ENCODE measurements at regions not wholly inside any gene's neighbourhood (a gene's known extent, or its start where the extent isn't known, plus 50 kb on each side); places are given as distances from the start of the nearest gene placed in this dataset.
A peak's percentile ranks its signal among the peaks of the same experiment; 100 is the strongest.

- H3K4me3 Mint-ChIP-seq, result no peak overlapping the region
- no peaks in the 10 kb centered on the region for H3K36me3 Mint-ChIP-seq
- peaks cover 14% of the 10 kb centered on the region for H3K27me3 Mint-ChIP-seq
- no peak for ATAC-seq
- DNase-seq, result peak; percentile 31
- H3K4me1 Mint-ChIP-seq, result peaks cover 4% of the 10 kb centered on the region
- no peak overlapping the region for H3K27ac Mint-ChIP-seq
- CTCF ChIA-PET, result interaction anchor here (1.1 kb wide), 1 partner anchor 47 kb away, joined by 3 read pairs; no protein-coding TSS in a partner anchor
- H3K9me3 Mint-ChIP-seq (ENCODE audit: low read depth), result no peaks in the 10 kb centered on the region
Measured at GRCh38 chr22:22800716-22801115, 86.9 kb upstream of the IGLL5 start.

GRCh38 chr22:22802339-22802970, 85.2 kb upstream of the IGLL5 start:
- no peaks in the 10 kb centered on the region for H3K9me3 Mint-ChIP-seq (ENCODE audit: low read depth)
- peaks cover 4% of the 10 kb centered on the region for H3K4me1 Mint-ChIP-seq
- CTCF ChIA-PET, result interaction anchor here (0.7 to 1.9 kb wide), 27 partner anchors 9 to 338 kb away, joined by 3 to 48 read pairs (median 4); no protein-coding TSS in a partner anchor

GRCh38 chr22:22803285-22803853, 84.2 kb upstream of the IGLL5 start:
- Mint-ChIP-seq H3K36me3 (no peaks in the 10 kb centered on the region), H3K27ac (no peak overlapping the region), H3K9me3 (ENCODE audit: low read depth) (no peaks in the 10 kb centered on the region), H3K4me1 (peaks cover 2% of the 10 kb centered on the region), H3K27me3 (peaks cover 10% of the 10 kb centered on the region), H3K4me3 (no peak overlapping the region)
- CTCF ChIA-PET, result interaction anchor here (0.8 to 17.8 kb wide), 11 partner anchors 14 to 154 kb away, joined by 3 to 355 read pairs (median 6); no protein-coding TSS in a partner anchor
- DNase-seq (peak; percentile 39), ATAC-seq (no peak)

More at GRCh38 chr22:22802339-22802970, 85.2 kb upstream of the IGLL5 start:
- Mint-ChIP-seq H3K36me3 (no peaks in the 10 kb centered on the region), H3K4me3 (no peak overlapping the region), H3K27me3 (peaks cover 11% of the 10 kb centered on the region), H3K27ac (no peak overlapping the region)
- ATAC-seq (peak; percentile 36), DNase-seq (peak; percentile 60)

GRCh38 chr22:22810018-22810427, 77.6 kb upstream of the IGLL5 start:
- DNase-seq (peak; percentile 84), ATAC-seq (peak; percentile 98)
- no peak overlapping the region for H3K4me3 Mint-ChIP-seq
- no peaks in the 10 kb centered on the region for H3K9me3 Mint-ChIP-seq (ENCODE audit: low read depth)
- peaks cover 3% of the 10 kb centered on the region for H3K4me1 Mint-ChIP-seq
- H3K36me3 Mint-ChIP-seq, result no peaks in the 10 kb centered on the region
- H3K27ac Mint-ChIP-seq, result no peak overlapping the region
- CTCF ChIA-PET, result interaction anchor here (0.7 to 20.9 kb wide), 33 partner anchors 8 to 150 kb away, joined by 3 to 392 read pairs (median 5); no protein-coding TSS in a partner anchor
- peaks cover 17% of the 10 kb centered on the region for H3K27me3 Mint-ChIP-seq

GRCh38 chr22:22810471-22810870, 77.1 kb upstream of the IGLL5 start:
- DNase-seq, result peak; percentile 35
- H3K27me3 Mint-ChIP-seq, result peaks cover 17% of the 10 kb centered on the region
- H3K36me3 Mint-ChIP-seq, result no peaks in the 10 kb centered on the region
- no peak overlapping the region for H3K27ac Mint-ChIP-seq
- ATAC-seq, result peak; percentile 8
- CTCF ChIA-PET, result interaction anchor here (0.7 to 20.9 kb wide), 33 partner anchors 8 to 150 kb away, joined by 3 to 392 read pairs (median 5); no protein-coding TSS in a partner anchor
- H3K4me3 Mint-ChIP-seq, result no peak overlapping the region
- H3K4me1 Mint-ChIP-seq, result peaks cover 8% of the 10 kb centered on the region
- H3K9me3 Mint-ChIP-seq (ENCODE audit: low read depth), result no peaks in the 10 kb centered on the region

- H3K4me3 Mint-ChIP-seq, result no peak overlapping the region
- H3K4me1 Mint-ChIP-seq, result peaks cover 16% of the 10 kb centered on the region
- CTCF ChIA-PET, result interaction anchor here (0.7 to 20.9 kb wide), 20 partner anchors 8 to 149 kb away, joined by 3 to 392 read pairs (median 12); no protein-coding TSS in a partner anchor
- peaks cover 17% of the 10 kb centered on the region for H3K27me3 Mint-ChIP-seq
- no peak for ATAC-seq
- no peaks in the 10 kb centered on the region for H3K9me3 Mint-ChIP-seq (ENCODE audit: low read depth)
- DNase-seq, result peak; percentile 31
- H3K27ac Mint-ChIP-seq, result peak overlapping the region; percentile 3
- no peaks in the 10 kb centered on the region for H3K36me3 Mint-ChIP-seq
Measured at GRCh38 chr22:22811016-22812009, 76.3 kb upstream of the IGLL5 start.

- H3K9me3 Mint-ChIP-seq (ENCODE audit: low read depth), result no peaks in the 10 kb centered on the region
- H3K27me3 Mint-ChIP-seq, result peaks cover 15% of the 10 kb centered on the region
- peaks cover 25% of the 10 kb centered on the region for H3K4me1 Mint-ChIP-seq
- CTCF ChIA-PET, result interaction anchor here (0.8 to 20.9 kb wide), 9 partner anchors 10 to 70 kb away, joined by 3 to 392 read pairs (median 33); no protein-coding TSS in a partner anchor
- no peak overlapping the region for H3K27ac Mint-ChIP-seq
- H3K4me3 Mint-ChIP-seq, result no peak overlapping the region
- DNase-seq, result peak; percentile 36
- H3K36me3 Mint-ChIP-seq, result no peaks in the 10 kb centered on the region
- no peak for ATAC-seq
Measured at GRCh38 chr22:22812031-22812905, 75.3 kb upstream of the IGLL5 start.

- Mint-ChIP-seq H3K9me3 (ENCODE audit: low read depth) (no peaks in the 10 kb centered on the region), H3K36me3 (no peaks in the 10 kb centered on the region), H3K27ac (no peak overlapping the region), H3K4me3 (no peak overlapping the region), H3K4me1 (peaks cover 34% of the 10 kb centered on the region), H3K27me3 (peaks cover 13% of the 10 kb centered on the region)
- ATAC-seq (no peak), DNase-seq (no peak)
- CTCF ChIA-PET, result interaction anchor here (1.0 to 20.9 kb wide), 5 partner anchors 17 to 141 kb away, joined by 3 to 392 read pairs (median 22); no protein-coding TSS in a partner anchor
Measured at GRCh38 chr22:22813126-22814075, 74.2 kb upstream of the IGLL5 start.

- DNase-seq (no peak), ATAC-seq (no peak)
- Mint-ChIP-seq H3K36me3 (no peaks in the 10 kb centered on the region), H3K9me3 (ENCODE audit: low read depth) (no peaks in the 10 kb centered on the region), H3K27ac (no peak overlapping the region), H3K4me3 (no peak overlapping the region), H3K4me1 (peaks cover 48% of the 10 kb centered on the region), H3K27me3 (peaks cover 1% of the 10 kb centered on the region)
- CTCF ChIA-PET, result interaction anchor here (0.8 to 20.9 kb wide), 6 partner anchors 12 to 140 kb away, joined by 3 to 392 read pairs (median 5); no protein-coding TSS in a partner anchor
Measured at GRCh38 chr22:22814666-22815396, 72.8 kb upstream of the IGLL5 start.

- ATAC-seq (no peak), DNase-seq (peak; percentile 28)
- H3K4me1 Mint-ChIP-seq, result peaks cover 53% of the 10 kb centered on the region
- CTCF ChIA-PET, result interaction anchor here (0.8 to 20.9 kb wide), 7 partner anchors 12 to 139 kb away, joined by 3 to 392 read pairs (median 6); no protein-coding TSS in a partner anchor
- no peaks in the 10 kb centered on the region for H3K9me3 Mint-ChIP-seq (ENCODE audit: low read depth)
- no peak overlapping the region for H3K4me3 Mint-ChIP-seq
- H3K36me3 Mint-ChIP-seq, result no peaks in the 10 kb centered on the region
- H3K27ac Mint-ChIP-seq, result peak overlapping the region; percentile 9
- no peaks in the 10 kb centered on the region for H3K27me3 Mint-ChIP-seq
Measured at GRCh38 chr22:22815397-22816170, 72.0 kb upstream of the IGLL5 start.
